Skin epidermis (tissue), 12 donors: ENCODE measurements at regions not wholly inside any gene's neighbourhood (a gene's known extent, or its start where the extent isn't known, plus 50 kb on each side); places are given as distances from the start of the nearest gene placed in this dataset.

ENCODE experiments used
- H3K27ac ChIP-seq, 21 experiments: fragments of 200-600 bp; sonication (generic) in 11 of 21; one replicate each; pipeline ENCODE4 v1.5.0; 2020; ENCODE audit warnings: mild to moderate bottlenecking in 3 of 21, inconsistent platforms in 2 of 21, moderate library complexity in 2 of 21
- H3K4me3 ChIP-seq, 7 experiments: fragments of 200-600 bp; sonication (generic) in 2 of 7; one replicate each; pipeline ENCODE4 v1.5.0; 2020; ENCODE audit warnings: inconsistent platforms in 2 of 7, mild to moderate bottlenecking in 2 of 7, moderate library complexity in 1 of 7

GRCh38 chr22:17269607-17270261 lies 50.5 kb upstream of the ADA2 start:
- H3K27ac ChIP-seq, result peak overlapping the region in 9 of 21 experiments; percentile 14 to 76 (median 54)
- peak overlapping the region in 3 of 7 experiments; percentile 16 to 39 (median 25) for H3K4me3 ChIP-seq

- Histone ChIP-seq H3K4me3 (no peak overlapping the region), H3K27ac (peak overlapping the region in 3 of 21 experiments; percentile 53 to 76 (median 60))
These were observed 50.0 kb upstream of the ADA2 start for GRCh38 chr22:17269224-17269606.
